ENCODE measurements at regions not wholly inside any gene's neighbourhood (a gene's known extent, or its start where the extent isn't known, plus 50 kb on each side); places are given as distances from the start of the nearest gene placed in this dataset.

DNA sequence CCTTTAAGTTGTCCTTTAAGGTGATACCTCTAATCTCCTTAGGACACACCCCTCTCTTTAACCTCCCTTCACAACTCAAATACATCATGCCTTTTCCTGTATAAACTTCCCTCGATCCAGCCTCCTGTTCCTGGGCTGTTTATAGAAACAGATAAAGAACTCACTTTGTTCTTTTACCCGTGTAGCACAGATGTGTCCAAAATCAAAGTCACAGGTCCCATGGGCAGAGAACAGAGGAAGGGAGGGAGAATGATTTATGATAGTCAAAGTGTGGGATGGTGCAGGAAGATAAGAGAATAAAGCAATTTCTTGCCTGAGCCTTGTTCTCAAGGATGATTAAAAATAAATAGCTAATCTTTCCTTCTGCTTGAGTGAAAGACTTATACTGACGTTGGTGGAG lies 50.3 kb upstream of the CABCOCO1 start:
- TF ChIP-seq, protein P1, sequence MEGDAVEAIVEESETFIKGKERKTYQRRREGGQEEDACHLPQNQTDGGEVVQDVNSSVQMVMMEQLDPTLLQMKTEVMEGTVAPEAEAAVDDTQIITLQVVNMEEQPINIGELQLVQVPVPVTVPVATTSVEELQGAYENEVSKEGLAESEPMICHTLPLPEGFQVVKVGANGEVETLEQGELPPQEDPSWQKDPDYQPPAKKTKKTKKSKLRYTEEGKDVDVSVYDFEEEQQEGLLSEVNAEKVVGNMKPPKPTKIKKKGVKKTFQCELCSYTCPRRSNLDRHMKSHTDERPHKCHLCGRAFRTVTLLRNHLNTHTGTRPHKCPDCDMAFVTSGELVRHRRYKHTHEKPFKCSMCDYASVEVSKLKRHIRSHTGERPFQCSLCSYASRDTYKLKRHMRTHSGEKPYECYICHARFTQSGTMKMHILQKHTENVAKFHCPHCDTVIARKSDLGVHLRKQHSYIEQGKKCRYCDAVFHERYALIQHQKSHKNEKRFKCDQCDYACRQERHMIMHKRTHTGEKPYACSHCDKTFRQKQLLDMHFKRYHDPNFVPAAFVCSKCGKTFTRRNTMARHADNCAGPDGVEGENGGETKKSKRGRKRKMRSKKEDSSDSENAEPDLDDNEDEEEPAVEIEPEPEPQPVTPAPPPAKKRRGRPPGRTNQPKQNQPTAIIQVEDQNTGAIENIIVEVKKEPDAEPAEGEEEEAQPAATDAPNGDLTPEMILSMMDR (conservative IDR thresholded peaks at IDR 0.05; ENCODE audit: low read length) = no peak
- no peak for TF ChIP-seq EZH2phosphoT487 (IDR thresholded peaks at IDR 0.05; ENCODE audit: borderline replicate concordance, low read depth, low read length)
